ENCODE measurements at regions not wholly inside any gene's neighbourhood (a gene's known extent, or its start where the extent isn't known, plus 50 kb on each side); places are given as distances from the start of the nearest gene placed in this dataset.

- no peaks in the 10 kb centered on the region for H3K4me1 ChIP-seq (ENCODE audit: control insufficient read depth in 1 of 2, insufficient read depth in 2 of 2, low read length in 2 of 2)
- peak overlapping the region; percentile 34 for H3K14ac ChIP-seq (ENCODE audit: low read length)
- H3K4me2 ChIP-seq (ENCODE audit: low read length) = no peak overlapping the region
- H2BK12ac ChIP-seq (ENCODE audit: low read length) = no peak overlapping the region
- WGBS (ENCODE audit: extremely low coverage, insufficient coverage, insufficient read length) = no CpG with 5 or more reads among the region's 5 CpGs
- no peak overlapping the region for H2BK120ac ChIP-seq (ENCODE audit: insufficient read depth, low read length, poor library complexity)
- no peak overlapping the region for H2AK5ac ChIP-seq (ENCODE audit: low read length)
- no peak overlapping the region for H3K23ac ChIP-seq (ENCODE audit: low read length)
- no peaks in the 10 kb centered on the region for H3K36me3 ChIP-seq (ENCODE audit: control insufficient read depth in 1 of 2, insufficient read depth in 2 of 2, low read length in 2 of 2)
- H3K9me3 ChIP-seq (ENCODE audit: insufficient read depth, low read depth, low read length) = no peaks in the 10 kb centered on the region
- DNase-seq = no peak
- H4K12ac ChIP-seq (ENCODE audit: low read depth, low read length) = no peak overlapping the region
- H3K27ac ChIP-seq (ENCODE audit: low read depth, low read length) = no peak overlapping the region
- no peaks in the 10 kb centered on the region for H3K79me1 ChIP-seq (ENCODE audit: low read length)
- no peak overlapping the region for H4K8ac ChIP-seq (ENCODE audit: low read depth, low read length)
- no peak overlapping the region for H3K4me3 ChIP-seq (ENCODE audit: low read depth, low read length)
- no peak overlapping the region for H3K9ac ChIP-seq (ENCODE audit: low read length)
- H2BK5ac ChIP-seq (ENCODE audit: low read depth, low read length, poor library complexity) = no peak overlapping the region
- H2AFZ ChIP-seq (ENCODE audit: insufficient read depth, low read length, poor library complexity) = no peak overlapping the region
- H3K27me3 ChIP-seq (ENCODE audit: insufficient read depth, low read length) = no peaks in the 10 kb centered on the region
- H4K91ac ChIP-seq (ENCODE audit: low read depth, low read length) = no peak overlapping the region
- H3K18ac ChIP-seq (ENCODE audit: low read length) = no peak overlapping the region
- H3K79me2 ChIP-seq (ENCODE audit: control insufficient read depth, insufficient read depth, low read length, poor library complexity) = no peaks in the 10 kb centered on the region
- no peak overlapping the region for H3K4ac ChIP-seq (ENCODE audit: low read depth, low read length)
Observed at GRCh38 chr11:82560836-82561235, 172.8 kb downstream of the FAM181B start.

DNA sequence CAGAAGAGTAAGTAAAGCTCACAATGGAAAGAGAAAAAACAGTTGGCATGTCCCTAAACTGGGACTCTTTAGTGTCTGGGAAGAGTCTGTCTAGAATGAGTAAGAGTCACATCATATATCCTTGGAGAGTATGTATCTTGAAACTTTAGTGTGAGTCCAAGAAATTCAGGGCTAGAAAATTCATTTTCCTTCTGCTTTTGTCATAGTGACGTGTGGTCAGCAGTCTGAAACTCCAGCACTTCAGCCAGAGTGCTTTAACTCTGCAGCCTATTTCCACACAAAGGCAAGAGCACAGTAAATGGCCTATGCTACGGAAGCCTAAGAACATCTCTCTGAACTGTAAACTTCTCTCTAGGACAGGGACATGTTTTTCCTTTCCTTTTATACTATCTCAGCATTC, 174.1 kb downstream of the FAM181B start:
- Histone ChIP-seq H3K18ac (ENCODE audit: low read length) (no peak overlapping the region), H3K27ac (ENCODE audit: low read depth, low read length) (no peak overlapping the region), H3K9me3 (ENCODE audit: insufficient read depth, low read depth, low read length) (no peaks in the 10 kb centered on the region), H3K4ac (ENCODE audit: low read depth, low read length) (no peak overlapping the region), H2AFZ (ENCODE audit: insufficient read depth, low read length, poor library complexity) (no peak overlapping the region), H2BK12ac (ENCODE audit: low read length) (no peak overlapping the region), H3K9ac (ENCODE audit: low read length) (no peak overlapping the region), H4K91ac (ENCODE audit: low read depth, low read length) (peak overlapping the region; percentile 7), H3K4me2 (ENCODE audit: low read length) (no peak overlapping the region), H2BK5ac (ENCODE audit: low read depth, low read length, poor library complexity) (no peak overlapping the region), H3K79me1 (ENCODE audit: low read length) (no peaks in the 10 kb centered on the region), H3K14ac (ENCODE audit: low read length) (no peak overlapping the region), H4K8ac (ENCODE audit: low read depth, low read length) (no peak overlapping the region), H2AK5ac (ENCODE audit: low read length) (no peak overlapping the region), H3K36me3 (ENCODE audit: control insufficient read depth in 1 of 2, insufficient read depth in 2 of 2, low read length in 2 of 2) (no peaks in the 10 kb centered on the region), H3K4me1 (ENCODE audit: control insufficient read depth in 1 of 2, insufficient read depth in 2 of 2, low read length in 2 of 2) (no peaks in the 10 kb centered on the region), H3K23ac (ENCODE audit: low read length) (no peak overlapping the region), H2BK120ac (ENCODE audit: insufficient read depth, low read length, poor library complexity) (no peak overlapping the region), H4K12ac (ENCODE audit: low read depth, low read length) (no peak overlapping the region), H3K27me3 (ENCODE audit: insufficient read depth, low read length) (no peaks in the 10 kb centered on the region), H3K79me2 (ENCODE audit: control insufficient read depth, insufficient read depth, low read length, poor library complexity) (no peaks in the 10 kb centered on the region), H3K4me3 (ENCODE audit: low read depth, low read length) (no peak overlapping the region)
- WGBS (ENCODE audit: extremely low coverage, insufficient coverage, insufficient read length) = no CpG with 5 or more reads among the region's 2 CpGs
- no peak for DNase-seq

- no peaks in the 10 kb centered on the region for H3K79me1 ChIP-seq (ENCODE audit: low read length)
- no peaks in the 10 kb centered on the region for H3K36me3 ChIP-seq (ENCODE audit: control insufficient read depth in 1 of 2, insufficient read depth in 2 of 2, low read length in 2 of 2)
- no peak overlapping the region for H3K14ac ChIP-seq (ENCODE audit: low read length)
- H3K9ac ChIP-seq (ENCODE audit: low read length) = no peak overlapping the region
- H3K23ac ChIP-seq (ENCODE audit: low read length) = no peak overlapping the region
- H3K27me3 ChIP-seq (ENCODE audit: insufficient read depth, low read length) = no peaks in the 10 kb centered on the region
- WGBS (ENCODE audit: extremely low coverage, insufficient coverage, insufficient read length) = no CpG with 5 or more reads among the region's 4 CpGs
- no peak overlapping the region for H3K27ac ChIP-seq (ENCODE audit: low read depth, low read length)
- no peaks in the 10 kb centered on the region for H3K4me1 ChIP-seq (ENCODE audit: control insufficient read depth in 1 of 2, insufficient read depth in 2 of 2, low read length in 2 of 2)
- H3K4me3 ChIP-seq (ENCODE audit: low read depth, low read length) = no peak overlapping the region
- H4K91ac ChIP-seq (ENCODE audit: low read depth, low read length) = no peak overlapping the region
- no peak overlapping the region for H2AK5ac ChIP-seq (ENCODE audit: low read length)
- no peak for DNase-seq
- no peak overlapping the region for H4K12ac ChIP-seq (ENCODE audit: low read depth, low read length)
- no peaks in the 10 kb centered on the region for H3K79me2 ChIP-seq (ENCODE audit: control insufficient read depth, insufficient read depth, low read length, poor library complexity)
- H3K18ac ChIP-seq (ENCODE audit: low read length) = no peak overlapping the region
- H3K4me2 ChIP-seq (ENCODE audit: low read length) = no peak overlapping the region
- no peak overlapping the region for H4K8ac ChIP-seq (ENCODE audit: low read depth, low read length)
- H2BK120ac ChIP-seq (ENCODE audit: insufficient read depth, low read length, poor library complexity) = no peak overlapping the region
- no peak overlapping the region for H2AFZ ChIP-seq (ENCODE audit: insufficient read depth, low read length, poor library complexity)
- H2BK5ac ChIP-seq (ENCODE audit: low read depth, low read length, poor library complexity) = no peak overlapping the region
- H3K4ac ChIP-seq (ENCODE audit: low read depth, low read length) = no peak overlapping the region
- no peak overlapping the region for H2BK12ac ChIP-seq (ENCODE audit: low read length)
- no peaks in the 10 kb centered on the region for H3K9me3 ChIP-seq (ENCODE audit: insufficient read depth, low read depth, low read length)
Observed at GRCh38 chr11:82557274-82557673, 176.4 kb downstream of the FAM181B start.

GRCh38 chr11:82556210-82556609, 177.5 kb downstream of the FAM181B start:
- Histone ChIP-seq H2AK5ac (ENCODE audit: low read length) (no peak overlapping the region), H4K8ac (ENCODE audit: low read depth, low read length) (no peak overlapping the region), H3K4me3 (ENCODE audit: low read depth, low read length) (no peak overlapping the region), H3K4ac (ENCODE audit: low read depth, low read length) (no peak overlapping the region), H3K18ac (ENCODE audit: low read length) (no peak overlapping the region), H2BK12ac (ENCODE audit: low read length) (no peak overlapping the region), H3K79me1 (ENCODE audit: low read length) (no peaks in the 10 kb centered on the region), H3K4me1 (ENCODE audit: control insufficient read depth in 1 of 2, insufficient read depth in 2 of 2, low read length in 2 of 2) (no peaks in the 10 kb centered on the region), H3K27ac (ENCODE audit: low read depth, low read length) (no peak overlapping the region), H3K27me3 (ENCODE audit: insufficient read depth, low read length) (no peaks in the 10 kb centered on the region), H3K36me3 (ENCODE audit: control insufficient read depth in 1 of 2, insufficient read depth in 2 of 2, low read length in 2 of 2) (no peaks in the 10 kb centered on the region), H3K14ac (ENCODE audit: low read length) (no peak overlapping the region), H3K79me2 (ENCODE audit: control insufficient read depth, insufficient read depth, low read length, poor library complexity) (no peaks in the 10 kb centered on the region), H3K9ac (ENCODE audit: low read length) (no peak overlapping the region), H2BK5ac (ENCODE audit: low read depth, low read length, poor library complexity) (no peak overlapping the region), H3K9me3 (ENCODE audit: insufficient read depth, low read depth, low read length) (no peaks in the 10 kb centered on the region), H3K4me2 (ENCODE audit: low read length) (no peak overlapping the region), H4K91ac (ENCODE audit: low read depth, low read length) (no peak overlapping the region), H3K23ac (ENCODE audit: low read length) (no peak overlapping the region), H4K12ac (ENCODE audit: low read depth, low read length) (no peak overlapping the region), H2AFZ (ENCODE audit: insufficient read depth, low read length, poor library complexity) (no peak overlapping the region), H2BK120ac (ENCODE audit: insufficient read depth, low read length, poor library complexity) (no peak overlapping the region)
- no peak for DNase-seq

Data from trophoblast cell (in vitro differentiated cells and primary cell).